Right renal cortex interstitium (tissue), 3 donors: ENCODE measurements at regions not wholly inside any gene's neighbourhood (a gene's known extent, or its start where the extent isn't known, plus 50 kb on each side); places are given as distances from the start of the nearest gene placed in this dataset.

Experiments used
- DNase-seq, 3 donors: peaks; one replicate each; pipeline ENCODE4 v3.0.0-alpha.2; 2013; ENCODE audit warnings: low read depth in 3 of 3, low spot score in 2 of 3

DNA sequence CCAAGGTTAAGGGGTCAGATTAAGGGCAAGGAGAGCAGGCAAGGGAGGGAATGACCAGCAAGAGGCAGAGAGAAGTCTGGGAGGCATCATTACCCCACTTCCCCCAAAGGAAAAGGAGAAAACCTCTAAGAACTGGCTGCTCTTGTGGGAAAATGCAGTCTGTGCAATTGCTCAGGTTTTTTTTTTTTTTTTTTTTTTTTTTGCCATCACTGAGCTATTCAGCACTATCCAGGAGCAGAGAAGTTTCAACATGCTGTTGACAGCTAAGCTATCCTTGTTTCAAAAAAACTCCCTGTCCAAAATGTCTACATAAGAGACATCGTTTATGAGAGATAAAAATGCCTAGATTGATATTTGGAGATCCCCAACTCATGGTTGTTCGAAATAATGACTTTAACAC is 345.4 kb downstream of the TDRD15 start:
- no peak for DNase-seq

DNA sequence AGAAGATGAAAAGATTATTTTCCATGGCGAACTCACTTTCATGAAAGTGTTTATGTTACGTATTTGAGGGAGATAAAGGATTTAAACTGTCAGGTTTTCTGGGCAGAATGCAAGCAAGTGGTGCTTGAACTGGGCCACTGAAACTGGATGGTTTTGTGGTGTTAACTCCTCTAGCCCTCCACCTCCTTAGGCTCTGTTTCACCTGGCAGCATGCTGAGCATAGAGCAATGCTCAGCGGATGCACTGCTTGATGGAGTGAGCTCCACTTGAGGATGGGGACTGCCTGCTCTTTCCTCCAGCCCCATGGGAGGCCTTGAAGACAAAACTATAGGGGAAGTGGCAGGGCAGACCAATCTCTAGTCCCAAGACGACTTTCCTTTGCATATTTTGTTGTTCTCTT is 345.8 kb downstream of the TDRD15 start:
- DNase-seq, result no peak

DNA sequence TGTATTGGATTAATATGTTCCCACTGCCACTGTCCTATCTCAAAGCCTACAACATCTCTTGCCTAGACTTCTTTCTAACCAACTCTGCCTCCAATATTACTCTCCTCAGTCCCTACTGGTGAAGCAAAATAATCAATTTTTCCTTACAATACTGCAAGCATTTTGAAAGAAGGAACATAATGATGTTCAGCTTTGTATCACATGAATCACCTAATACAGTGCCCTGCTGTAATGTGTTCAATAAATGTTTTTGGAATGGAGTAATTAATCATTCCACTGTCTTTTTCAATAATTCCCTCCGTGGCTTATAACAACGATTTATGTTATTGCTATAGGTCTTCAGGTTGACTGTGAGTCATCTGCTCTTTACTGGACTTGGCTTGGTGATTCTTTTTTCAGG is 356.4 kb downstream of the TDRD15 start:
- DNase-seq, result no peak

DNA sequence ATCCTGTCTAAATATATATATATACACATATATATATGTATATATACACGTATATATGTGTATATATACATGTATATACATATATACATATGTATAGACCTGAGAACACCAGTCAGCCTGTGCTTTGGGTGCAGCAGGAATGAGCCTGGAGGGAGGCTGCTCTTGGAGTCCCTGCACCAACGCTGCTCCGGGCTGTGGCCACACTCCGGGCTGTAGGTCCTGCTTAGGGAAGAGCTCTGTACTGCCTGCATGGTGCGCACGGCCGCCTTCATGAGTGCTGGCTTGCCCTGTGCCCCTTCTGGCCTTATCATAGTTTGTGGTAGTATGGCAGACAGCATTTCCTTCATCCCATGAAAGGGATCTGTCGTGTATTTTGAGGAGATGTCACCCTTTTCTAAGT is 360.9 kb downstream of the TDRD15 start:
- DNase-seq, result no peak

DNA sequence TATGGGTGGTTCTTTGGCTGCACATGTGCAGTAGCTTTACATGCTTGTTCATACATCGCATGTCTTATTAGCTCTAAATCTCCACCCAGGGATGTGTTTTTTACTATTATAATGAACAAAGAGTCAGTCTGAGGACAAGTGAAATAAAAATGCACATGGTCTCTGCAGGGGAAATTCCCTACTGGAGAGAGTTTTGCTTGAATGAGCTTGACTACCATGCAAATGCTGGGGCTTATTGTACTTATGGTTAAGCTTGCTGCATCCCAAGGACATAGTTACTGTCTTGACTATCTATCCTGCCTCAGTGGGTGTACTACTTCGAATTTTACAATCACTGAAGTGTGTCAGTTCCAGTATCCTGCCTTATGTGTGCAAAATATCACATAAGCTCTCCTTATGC is 362.7 kb downstream of the TDRD15 start:
- DNase-seq, result no peak

DNA sequence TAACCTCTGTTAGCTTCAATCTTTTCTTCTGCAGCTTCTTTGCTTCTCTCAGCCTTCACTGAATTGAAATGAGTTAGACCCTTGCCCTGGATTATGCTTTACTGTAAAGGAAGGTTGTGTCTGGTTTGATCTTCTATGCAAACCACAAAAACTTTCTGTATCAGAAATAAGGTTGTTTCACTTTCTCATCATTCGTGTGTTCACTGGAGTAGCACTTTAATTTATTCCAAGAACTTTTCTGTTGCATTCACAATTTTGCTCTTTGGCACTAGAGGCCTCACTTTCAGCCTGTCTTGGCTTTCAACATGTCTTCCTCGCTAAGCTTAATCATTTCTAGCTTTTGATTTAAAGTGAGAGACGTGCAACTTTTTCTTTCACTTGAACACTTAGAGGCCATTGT is 365.3 kb downstream of the TDRD15 start:
- no peak for DNase-seq

DNA sequence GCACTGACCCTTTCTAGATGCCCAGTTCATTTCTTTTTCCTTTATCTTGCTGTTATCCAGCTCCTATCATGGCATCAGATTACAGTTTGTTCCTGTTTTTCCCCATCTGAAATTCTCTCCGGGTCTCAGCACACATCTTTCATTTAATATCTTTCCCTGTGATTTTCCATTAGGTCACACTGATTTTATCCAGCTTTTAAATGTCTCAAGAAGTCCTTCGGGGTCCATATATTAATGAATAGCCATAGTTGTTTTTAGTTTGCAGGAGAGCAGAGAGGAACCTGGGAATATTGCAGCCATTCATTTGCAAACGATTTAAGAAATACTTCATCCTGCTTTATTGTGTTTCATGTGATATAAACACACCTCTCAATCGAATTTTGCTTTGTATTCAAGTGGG is 374.2 kb downstream of the TDRD15 start:
- DNase-seq, result no peak

DNA sequence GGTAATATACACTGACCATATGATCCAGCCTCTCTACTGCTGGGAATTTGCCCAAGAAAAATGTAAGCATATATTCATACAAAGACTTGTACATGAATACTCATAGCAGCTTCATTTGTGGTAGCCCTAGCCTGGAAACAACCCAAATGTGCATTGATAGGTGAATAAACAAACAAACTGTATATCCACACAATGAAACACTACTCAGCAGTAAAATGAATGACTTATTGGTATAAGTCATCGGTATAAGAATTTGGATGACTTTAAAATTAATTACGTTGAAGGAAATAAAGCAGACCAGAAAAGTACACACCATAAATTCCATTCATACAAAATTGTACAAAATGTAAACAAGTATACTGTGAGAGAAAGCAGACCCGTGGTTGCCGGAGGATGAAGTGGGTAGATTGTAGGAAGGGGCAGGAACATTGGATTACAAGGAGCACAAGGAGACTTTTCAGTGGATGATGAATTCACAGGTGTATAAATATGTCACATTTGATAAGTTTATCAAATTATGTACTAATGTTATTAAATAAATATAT is 376.7 kb downstream of the TDRD15 start:
- no peak for DNase-seq

DNA sequence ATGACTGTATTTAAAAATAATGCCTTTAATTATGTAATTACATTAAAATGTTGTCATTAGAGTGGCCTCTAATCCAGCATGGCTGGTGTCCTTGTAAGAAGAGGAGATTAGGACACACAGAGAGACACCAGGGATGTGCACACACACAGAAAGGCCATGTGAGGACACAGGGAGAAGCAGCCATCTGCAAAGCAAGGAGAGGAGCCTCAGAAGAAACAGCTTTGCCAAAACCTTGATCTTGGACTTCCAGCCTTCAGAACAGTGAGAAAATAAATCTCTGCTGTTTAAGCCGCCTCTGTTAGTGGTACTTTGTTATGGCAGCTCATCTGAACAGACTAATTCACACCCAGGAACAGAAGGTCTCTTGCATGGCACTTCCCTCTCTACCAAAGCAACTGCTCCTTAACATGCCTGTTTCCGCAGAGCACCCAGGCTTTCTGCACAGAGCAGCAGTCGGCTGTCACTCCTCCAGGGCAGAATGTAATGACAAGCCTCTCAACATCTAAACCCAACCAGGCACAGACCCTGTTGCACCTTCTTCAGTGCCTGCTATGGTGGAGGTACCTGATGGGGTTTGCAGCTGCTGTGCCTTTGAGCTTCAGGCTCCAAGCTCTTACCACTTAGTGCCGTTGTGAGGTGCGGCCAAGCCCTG is 377.7 kb downstream of the TDRD15 start:
- no peak for DNase-seq

DNA sequence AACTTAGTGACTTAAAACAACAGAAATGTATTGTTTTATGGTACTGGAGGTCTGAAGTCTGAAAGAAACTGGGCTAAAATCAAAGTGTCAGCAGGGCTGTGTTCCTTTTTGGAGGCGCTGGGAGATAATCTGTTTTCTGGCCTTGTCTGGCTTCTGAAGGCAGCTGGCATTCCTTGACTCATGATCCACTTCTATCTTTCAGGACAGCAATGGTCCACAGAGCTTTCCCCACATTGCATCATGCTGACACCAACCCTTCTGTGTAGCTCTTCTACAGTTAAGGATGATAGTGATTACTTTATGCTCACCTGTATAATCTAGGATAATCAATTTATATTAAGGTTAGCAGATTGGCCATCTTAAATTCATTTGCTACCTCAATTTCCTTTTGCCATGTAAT is 392.1 kb downstream of the TDRD15 start:
- DNase-seq, result no peak

DNA sequence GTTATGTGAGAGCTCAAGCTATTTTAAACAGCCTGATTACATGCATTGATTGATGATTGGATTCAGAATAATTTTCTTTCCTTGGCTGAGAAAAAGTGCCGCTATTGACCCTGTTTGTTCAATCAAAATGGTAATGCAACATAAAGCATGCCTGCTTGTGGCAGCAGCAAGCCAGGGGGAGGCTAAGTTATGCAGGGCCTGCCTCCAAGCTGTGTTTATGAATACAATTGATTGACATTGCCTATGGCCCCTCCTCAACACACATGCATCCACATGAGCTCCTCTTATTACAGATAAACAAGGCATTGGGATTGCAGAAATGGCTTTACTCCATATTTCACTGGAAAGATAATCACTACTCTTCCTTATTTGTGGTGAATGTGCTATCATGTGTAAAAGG is 395.6 kb downstream of the TDRD15 start:
- no peak for DNase-seq

DNA sequence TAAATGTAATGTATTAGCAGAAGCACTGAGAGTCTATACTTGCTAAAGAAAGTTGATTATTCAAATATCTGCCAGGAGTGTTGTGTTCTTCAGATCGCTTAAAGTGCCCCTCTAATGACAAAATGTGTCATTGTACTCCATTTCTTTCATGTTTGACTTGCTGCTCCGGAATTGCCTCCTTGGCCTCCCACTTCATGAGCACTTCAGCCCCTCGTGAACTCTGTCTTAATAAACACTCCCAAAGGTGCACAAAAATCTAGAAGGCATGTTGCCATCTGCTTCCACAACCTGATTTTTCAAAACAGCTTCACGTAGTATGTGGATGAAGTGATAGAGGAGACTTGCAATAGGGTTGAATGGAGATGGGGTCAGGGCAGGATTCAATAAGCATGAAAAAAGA is 396.1 kb downstream of the TDRD15 start:
- DNase-seq, result no peak

DNA sequence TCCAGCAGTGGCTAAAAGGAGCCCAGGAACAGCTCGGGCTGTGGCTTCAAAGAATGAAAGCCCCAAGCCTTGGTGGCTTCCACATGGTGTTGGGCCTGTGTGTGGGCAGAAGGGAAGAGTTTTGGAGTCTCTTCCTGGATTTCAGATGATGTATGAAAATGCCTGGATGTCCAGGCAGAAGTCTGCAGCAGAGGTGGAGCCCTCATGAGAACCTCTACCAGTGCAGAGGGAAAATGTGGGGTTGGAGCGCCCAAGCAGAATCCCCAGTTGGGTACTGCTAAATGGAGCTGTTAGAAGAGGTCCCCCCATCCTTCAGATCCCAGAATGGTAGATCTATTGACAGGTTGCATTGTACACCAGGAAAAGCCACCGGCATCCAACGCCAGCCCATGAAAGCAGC is 412.1 kb downstream of the TDRD15 start:
- no peak for DNase-seq

DNA sequence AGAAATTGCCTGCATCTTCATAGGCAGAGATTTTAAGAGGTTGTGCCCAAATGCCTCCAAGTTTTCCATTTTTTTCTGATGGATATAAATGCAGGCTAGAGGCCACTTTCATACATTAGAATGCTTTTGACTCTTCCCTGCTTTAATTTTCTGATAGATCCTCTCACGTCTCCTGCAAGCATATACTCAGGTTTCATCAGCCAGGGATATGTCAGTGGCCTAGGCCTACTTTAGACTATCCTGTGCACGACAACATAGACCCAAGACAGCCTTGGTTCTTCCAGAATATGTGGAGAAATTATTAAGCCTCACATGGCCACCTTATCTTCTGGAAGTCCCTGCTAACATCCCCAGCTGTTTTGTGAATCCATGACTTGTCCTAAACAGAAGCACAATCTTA is 415.9 kb downstream of the TDRD15 start:
- no peak for DNase-seq

DNA sequence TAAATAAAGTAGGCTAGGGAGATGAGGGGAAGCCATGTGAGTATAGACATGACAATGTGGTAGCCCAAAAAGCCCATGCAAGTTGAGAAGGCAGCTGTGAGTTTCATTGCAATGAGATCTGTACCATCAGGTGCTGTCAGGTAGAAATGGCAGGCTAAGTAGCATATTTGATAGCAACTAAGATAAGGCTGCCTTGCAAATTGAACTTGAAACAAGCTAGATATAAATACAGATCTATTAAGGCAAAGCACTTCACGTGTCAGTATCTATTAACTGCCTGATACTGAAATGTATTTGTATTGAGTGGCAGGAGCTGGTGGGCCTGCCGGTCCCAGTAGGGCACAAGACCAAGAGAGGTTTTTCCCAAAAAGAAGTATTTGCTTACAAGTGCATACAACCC is 419.9 kb downstream of the TDRD15 start:
- no peak for DNase-seq

DNA sequence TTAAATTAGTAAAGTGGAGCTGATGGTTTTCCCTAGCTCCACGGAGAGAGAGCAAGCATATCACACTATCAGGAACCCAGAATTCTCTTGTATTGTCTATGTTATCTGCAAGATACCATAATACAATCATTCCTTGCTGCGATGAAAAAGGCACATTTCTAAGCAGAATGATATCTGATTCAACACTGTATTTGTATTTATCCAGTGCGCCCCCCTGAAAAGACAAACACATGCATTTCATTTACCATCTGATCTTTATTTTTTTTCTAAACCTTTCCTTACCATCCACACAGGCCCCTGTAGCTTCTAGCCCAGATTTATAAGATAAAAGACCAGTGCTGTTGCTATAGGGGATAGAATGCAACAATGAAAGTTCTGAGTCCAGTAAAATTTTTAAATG is 420.6 kb downstream of the TDRD15 start:
- no peak for DNase-seq

DNA sequence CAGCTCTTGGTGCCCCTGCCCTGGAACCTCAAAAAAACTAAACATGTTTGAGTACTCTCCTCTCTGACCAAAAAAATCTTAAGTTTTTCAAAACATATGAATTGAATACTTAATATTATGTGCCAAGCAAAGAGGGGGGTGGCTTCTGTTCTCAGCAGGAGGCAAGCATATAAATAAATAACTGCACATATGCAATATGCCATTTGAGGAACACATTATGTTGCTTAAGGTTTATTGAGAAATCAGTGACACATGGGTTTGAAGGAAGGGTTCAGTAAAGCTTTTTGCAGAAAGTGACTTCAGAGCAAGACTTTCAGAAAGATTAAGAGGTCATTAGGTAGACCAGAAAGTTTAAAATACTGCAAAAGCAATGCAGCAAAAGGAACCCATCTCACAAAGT is 429.2 kb downstream of the TDRD15 start:
- no peak for DNase-seq

DNA sequence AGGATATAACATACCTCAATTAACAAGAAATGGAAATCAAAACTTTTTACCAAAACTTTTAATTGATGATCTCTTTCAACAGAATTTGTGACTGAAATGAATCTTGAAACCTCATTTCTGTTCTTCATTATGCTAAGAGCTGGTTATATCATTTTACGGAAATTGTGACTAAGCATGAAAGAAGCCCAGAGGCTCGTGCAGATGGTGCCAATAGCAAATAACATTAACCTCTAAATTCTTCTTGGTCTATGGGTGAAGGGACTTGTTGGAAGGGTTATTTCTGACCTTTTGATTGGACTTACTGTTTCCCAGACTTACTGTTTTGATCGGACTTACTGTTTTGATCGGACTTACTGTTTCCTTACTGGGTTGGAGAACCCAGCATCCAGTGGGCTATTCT is 435.6 kb downstream of the TDRD15 start:
- no peak for DNase-seq

DNA sequence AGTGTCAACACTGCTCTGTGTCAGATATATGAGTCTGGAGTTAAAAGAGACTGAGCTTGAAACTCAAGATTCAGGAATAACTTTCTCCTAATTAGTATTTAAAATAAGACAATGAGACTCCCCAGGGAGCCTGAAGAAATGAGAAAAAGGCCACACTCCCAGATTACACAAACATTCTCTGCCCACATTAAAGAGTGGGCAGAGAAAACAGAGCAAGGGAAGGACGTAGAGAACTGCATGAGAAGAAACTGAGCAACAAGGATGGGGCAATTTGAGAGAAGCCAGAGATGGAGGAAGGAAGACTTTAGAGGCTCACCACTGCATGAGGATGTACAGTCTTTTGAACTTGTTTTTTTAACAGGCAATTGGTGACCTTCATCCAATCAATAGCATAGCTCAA is 438.2 kb downstream of the TDRD15 start:
- no peak for DNase-seq

DNA sequence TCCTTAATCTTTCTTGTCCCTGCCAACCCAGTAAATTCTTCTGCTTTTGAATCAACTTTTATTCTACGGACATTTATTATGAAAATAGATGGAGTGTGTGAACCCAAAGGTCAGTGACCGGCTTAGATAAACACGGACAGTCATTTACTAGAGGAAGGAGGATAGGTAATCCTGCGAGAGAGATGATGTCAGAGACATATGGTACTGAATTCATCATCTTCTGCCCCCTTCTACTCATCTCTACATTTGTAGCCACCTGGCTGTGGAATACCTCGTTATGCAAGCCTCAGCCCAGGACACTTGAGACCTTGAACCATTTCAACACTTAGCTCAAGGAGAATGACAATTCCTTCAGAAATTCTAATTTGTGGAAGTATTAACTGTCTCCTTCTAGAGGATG is 443.6 kb downstream of the TDRD15 start:
- no peak for DNase-seq

DNA sequence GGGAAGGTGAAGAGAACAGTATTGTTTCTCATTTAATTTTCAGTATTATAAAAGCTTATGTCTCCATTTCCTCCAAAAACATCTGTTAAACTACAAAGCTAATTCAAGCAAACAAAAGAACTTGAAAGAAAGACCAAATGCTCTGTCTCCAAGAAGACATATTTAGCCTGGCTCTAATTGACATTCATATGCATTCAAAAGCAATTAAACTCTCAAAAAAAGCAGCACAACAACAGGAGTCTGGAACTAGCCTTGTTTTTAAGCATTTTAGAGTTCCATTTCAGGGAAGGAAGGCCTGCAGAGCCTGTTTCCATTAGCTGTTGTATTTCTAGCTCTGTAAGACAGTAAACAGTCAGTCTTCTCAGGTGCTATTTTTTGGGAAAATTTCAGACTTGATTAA is 447.9 kb downstream of the TDRD15 start:
- no peak for DNase-seq

DNA sequence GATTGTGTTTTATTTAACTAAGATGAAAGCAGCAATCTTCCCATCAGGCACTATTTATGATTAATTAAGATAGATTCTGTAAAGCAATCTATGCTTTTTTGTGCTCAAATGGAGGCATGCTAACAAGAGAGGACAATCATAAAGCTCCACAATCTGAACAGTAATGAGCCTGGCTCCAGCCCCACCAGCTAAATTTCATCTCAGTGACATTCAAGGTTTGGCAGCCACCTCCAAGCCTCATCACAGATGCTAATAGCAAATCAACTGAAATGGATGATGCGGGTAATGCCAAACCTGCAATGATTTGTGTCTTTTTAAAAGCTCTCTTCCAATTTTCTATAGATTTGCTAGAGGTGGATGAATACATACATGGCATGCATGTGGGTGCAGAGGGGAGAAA is 456.6 kb downstream of the TDRD15 start:
- no peak for DNase-seq

DNA sequence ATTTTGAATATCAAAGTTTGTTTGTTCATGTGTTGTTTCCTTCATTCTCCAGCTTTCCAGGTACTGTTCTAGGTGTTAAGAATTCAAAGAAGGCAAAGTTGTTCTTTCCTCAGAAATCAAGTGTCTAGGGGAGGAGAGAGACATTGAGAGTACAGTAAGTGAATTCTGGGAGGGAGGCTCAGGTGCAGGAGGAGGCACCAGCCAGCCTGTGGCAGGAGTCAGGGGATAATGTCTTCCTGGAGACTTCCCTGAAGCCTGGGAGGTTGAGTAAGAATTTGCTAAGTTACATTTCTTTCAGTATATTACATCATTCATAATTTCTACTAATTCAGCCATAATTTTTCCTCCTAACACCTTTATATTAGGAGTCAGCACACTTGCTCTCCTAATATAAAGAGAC is 462.1 kb downstream of the TDRD15 start:
- no peak for DNase-seq
